ENCODE measurements at regions not wholly inside any gene's neighbourhood (a gene's known extent, or its start where the extent isn't known, plus 50 kb on each side); places are given as distances from the start of the nearest gene placed in this dataset.
A peak's percentile ranks its signal among the peaks of the same experiment; 100 is the strongest.

- DNase-seq (ENCODE audit: low read depth) = no peak
Observed at GRCh38 chr2:147792966-147793617, 51.7 kb upstream of the ACVR2A start.

DNA sequence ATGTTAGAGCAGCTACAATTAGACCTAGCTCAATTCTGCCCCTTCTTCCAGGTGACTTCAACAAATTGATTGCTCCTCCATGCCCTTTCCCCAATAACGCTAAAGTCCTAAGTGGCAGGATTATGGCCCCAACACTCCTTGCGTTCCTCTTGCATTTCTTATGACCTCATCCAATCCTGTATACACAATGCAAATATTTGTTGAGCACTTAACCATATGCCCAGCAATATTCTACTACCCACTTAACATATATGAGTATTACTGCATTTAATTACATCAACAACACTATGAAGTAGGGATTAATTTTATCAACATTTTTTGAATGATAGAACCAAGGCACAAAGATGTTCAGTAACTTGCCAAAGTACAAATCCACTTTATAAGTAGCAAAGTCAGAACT, 54.2 kb upstream of the ACVR2A start:
- DNase-seq (ENCODE audit: low read depth) = no peak

DNA sequence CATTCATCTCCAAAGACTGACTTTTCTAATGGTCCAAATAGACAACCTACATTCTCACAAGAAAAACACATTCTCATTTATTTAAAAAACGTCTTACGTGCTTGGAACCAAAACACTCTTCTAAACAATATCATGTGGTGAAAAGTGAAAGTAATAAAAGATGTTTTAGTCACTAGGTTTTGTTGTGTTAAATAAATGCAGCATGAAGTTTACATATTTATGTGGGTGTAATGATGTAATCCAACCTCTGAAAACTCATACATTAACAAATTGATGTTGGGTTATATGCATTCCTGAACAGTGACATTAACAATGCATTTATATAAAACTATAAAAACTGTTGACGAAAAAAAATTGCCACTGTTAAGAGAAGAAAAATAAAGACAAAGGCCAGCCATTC, 55.1 kb upstream of the ACVR2A start:
- peak; percentile 28 for DNase-seq (ENCODE audit: low read depth)

GRCh38 chr2:147789287-147789686, 55.5 kb upstream of the ACVR2A start:
- no peak for DNase-seq (ENCODE audit: low read depth)

- DNase-seq (ENCODE audit: low read depth) = peak; percentile 42
Observed at GRCh38 chr2:147782141-147782930, 62.5 kb upstream of the ACVR2A start.

- no peak for DNase-seq (ENCODE audit: low read depth)
Observed at GRCh38 chr2:147779440-147779839, 65.4 kb upstream of the ACVR2A start.

DNA sequence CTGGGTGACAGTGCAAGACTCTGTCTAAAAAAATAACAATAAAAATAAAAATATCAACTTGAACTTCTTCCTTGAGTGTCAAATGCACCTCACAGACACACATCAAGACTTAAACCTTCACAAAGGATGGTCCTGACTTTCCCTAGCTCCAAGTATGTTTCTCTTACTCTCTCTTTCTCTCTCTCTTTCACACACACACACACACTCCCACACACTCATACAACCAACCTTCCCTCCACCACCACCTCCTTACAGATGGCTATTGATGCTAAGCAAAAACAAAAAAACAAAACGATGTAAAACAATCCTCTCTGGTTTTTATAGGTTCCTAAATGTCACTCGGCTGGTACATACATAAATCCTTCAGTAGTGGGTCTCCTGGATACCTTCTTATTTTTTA, 67.4 kb upstream of the ACVR2A start:
- DNase-seq (ENCODE audit: low read depth) = no peak

DNA sequence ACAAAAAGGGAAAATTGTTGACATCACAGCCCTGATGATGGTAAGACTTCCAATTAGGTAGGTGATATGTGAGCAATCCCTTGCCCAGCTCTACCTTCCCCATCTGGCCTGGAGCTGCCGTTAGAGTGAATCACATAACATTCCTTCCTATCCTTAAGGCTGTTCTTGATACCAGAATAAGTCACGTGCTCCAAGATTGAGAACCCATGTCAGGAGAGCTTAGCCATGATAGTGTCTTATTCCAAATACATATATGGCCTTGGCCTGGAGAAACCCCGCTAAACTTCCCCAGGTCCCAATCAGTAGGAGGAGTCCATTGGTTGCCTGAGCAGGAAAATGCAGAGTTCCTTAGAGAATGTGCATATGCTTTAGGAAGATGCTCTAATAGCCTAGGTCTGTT, 70.0 kb upstream of the ACVR2A start:
- no peak for DNase-seq (ENCODE audit: low read depth)

GRCh38 chr2:147773479-147773878, 71.3 kb upstream of the ACVR2A start:
- no peak for DNase-seq (ENCODE audit: low read depth)

GRCh38 chr2:147772781-147773180, 72.0 kb upstream of the ACVR2A start:
- DNase-seq (ENCODE audit: low read depth) = no peak

DNA sequence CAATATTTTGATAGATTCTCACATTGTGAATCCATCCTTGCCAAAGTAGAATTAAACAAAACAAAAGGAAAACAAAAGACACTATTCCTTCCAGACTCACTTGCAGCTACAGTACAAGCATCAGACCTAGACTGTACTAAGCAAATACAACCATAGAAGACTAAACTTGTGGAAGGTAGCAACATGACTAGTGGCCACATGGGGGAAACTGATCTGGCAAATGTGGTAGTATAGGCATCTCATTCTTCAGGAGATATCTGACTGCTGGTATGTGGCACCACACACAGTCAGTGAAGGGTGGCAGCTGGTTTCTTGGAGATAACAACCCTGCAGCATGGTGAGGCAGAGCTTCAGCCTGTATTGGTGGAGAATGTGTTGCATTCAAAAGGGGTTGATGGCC, 81.0 kb upstream of the ACVR2A start:
- DNase-seq (ENCODE audit: low read depth) = no peak

- DNase-seq (ENCODE audit: low read depth) = no peak
Observed at GRCh38 chr2:147760984-147761383, 83.8 kb upstream of the ACVR2A start.

GRCh38 chr2:147759536-147759935, 85.3 kb upstream of the ACVR2A start:
- no peak for DNase-seq (ENCODE audit: low read depth)

DNA sequence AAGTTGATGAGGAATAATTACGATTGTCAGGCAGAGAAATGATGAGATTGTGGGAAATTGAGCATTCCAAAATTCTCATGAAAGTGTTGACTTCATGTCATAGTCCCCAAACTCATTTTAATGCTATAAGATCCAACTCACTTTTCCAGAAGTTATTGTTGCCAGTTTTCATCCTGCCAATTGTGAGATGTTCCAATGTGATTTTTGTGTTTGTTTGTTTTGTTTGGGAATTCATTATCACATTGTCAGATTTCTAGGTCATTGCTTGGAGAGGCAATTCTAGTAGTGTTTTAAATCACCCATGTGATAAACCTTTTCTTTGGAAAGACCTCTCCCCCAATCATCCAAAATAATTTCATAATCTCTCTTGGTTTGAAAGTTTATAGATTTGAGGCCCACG, 86.0 kb upstream of the ACVR2A start:
- no peak for DNase-seq (ENCODE audit: low read depth)

DNA sequence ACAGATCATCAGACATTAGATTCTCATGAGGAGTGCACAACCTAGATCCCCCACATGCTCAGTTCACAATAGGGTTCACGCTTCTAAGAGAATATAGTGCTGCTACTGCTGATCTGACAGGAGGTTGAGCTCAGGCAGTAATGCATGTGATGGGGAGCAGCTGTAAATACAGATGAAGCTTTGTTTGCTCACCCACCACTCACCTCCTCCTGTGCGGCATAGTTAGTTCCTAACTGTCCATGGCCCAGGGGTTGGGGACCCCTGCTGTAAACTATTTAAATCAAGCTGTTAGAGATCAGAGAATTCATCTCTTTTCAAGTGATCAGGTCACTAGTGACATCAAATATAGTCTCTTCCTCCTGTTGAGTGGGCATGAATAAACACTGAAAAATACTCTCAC, 88.8 kb upstream of the ACVR2A start:
- no peak for DNase-seq (ENCODE audit: low read depth)

- no peak for DNase-seq (ENCODE audit: low read depth)
Observed at GRCh38 chr2:147740211-147740927, 104.5 kb upstream of the ACVR2A start.

- peak; percentile 35 for DNase-seq (ENCODE audit: low read depth)
Observed at GRCh38 chr2:147739508-147739907, 105.3 kb upstream of the ACVR2A start.

GRCh38 chr2:147718831-147719230, 126.0 kb upstream of the ACVR2A start:
- no peak for DNase-seq (ENCODE audit: low read depth)

- no peak for DNase-seq (ENCODE audit: low read depth)
Observed at GRCh38 chr2:147716906-147717305, 127.9 kb upstream of the ACVR2A start.

DNA sequence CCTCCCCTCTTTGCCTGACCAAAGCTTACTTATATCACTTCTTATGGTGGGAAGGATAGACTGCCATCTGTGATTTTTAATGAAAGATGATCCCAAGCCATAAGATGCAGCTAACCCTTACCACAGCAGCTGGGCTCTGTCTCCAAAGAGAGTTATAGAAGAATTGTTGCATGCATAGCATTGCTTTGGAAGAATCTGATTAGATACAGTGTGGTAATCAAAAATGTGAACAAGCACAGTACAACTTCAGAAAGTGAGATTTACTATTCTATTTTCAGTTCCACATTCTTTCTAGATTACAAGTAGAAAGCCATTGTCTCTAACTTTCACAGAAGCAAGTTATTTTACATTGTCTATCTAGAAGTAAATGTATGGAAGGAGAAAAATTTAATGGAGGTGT, 129.0 kb upstream of the ACVR2A start:
- no peak for DNase-seq (ENCODE audit: low read depth)

DNA sequence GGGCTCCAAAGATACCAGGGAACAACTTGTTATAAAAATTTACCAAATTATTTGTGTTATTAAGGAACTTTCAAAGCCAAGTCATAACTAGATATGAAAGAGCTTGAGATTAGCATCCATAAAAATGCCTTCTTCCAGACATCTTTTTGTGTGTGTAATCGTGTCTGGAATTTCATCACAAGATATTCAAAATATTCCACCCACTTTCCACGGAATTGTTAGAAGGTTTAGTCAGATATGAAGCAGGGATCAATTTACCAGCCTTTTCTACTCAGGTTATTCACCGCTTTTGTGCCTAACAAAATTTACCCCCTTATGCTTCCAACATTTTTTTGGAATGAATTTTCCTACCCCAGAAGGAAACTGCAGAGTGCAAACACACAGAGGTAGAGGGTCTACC, 130.2 kb upstream of the ACVR2A start:
- no peak for DNase-seq (ENCODE audit: low read depth)

GRCh38 chr2:147713349-147713748, 131.5 kb upstream of the ACVR2A start:
- no peak for DNase-seq (ENCODE audit: low read depth)

DNA sequence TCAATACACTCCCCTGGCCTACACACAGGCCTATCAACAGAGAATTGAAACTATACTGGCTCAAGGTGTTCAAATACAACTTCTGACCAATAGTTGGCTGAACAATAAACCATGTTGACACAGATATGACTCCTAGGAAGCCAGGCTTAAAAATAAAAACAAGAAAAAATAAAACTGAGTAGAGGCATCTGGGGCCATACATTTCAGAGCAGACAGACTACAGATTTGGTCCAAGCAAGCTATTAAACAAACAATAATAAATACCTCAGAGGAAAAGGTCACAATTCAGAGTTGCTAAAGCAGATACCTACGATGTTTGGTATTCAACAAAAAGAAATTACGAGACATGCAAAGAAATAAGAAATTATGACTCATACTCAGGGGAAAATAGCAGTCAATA, 132.8 kb upstream of the ACVR2A start:
- no peak for DNase-seq (ENCODE audit: low read depth)
